Skin of body (tissue), 1 donor: ENCODE measurements at regions not wholly inside any gene's neighbourhood (a gene's known extent, or its start where the extent isn't known, plus 50 kb on each side); places are given as distances from the start of the nearest gene placed in this dataset.

Source experiments
- DNase-seq: peaks from one replicate; lab custom pipeline; 2025; lab: John Stamatoyannopoulos, UW

DNA sequence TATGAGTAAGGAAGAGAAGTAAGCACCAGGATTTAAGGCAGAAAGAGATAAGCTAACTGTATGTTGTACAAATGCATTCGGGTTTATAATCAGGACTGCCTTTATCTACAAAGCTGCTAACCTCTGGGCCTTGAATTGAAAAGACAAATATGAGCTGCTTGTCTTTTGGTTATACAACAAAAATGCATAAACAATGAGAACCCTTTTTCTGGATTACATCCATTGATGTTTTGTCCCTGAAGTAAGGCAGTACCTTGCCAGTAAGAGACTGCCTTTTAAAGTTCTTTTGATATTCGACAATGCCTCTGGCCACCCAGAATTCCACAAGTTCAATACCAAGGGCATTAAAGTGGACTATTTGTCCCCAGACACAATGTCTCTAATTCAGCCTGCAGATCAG is 280.7 kb downstream of the ZNF621 start:
- DNase-seq, result no peak

- no peak for DNase-seq
Measured at GRCh38 chr3:40810813-40811212, 286.1 kb downstream of the ZNF621 start.

DNA sequence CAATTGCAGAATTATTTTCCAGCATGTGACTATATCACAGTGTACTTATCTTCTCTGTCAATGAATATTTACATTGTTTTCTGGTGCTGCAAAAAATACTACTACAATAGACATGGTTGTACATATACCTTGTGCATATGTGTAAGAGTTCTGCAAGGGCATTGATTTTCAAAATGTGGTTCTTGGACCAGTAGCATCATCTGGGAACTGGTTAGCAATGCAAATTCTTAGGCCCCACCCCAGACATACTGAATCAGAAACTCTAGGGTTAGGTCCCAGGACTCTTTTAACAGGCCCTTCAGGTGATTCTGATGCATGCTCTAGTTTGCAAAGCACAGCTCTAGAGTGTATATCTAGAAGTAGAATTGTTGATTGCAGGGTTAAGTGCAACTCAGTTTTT is 292.3 kb downstream of the ZNF621 start:
- DNase-seq, result no peak

DNA sequence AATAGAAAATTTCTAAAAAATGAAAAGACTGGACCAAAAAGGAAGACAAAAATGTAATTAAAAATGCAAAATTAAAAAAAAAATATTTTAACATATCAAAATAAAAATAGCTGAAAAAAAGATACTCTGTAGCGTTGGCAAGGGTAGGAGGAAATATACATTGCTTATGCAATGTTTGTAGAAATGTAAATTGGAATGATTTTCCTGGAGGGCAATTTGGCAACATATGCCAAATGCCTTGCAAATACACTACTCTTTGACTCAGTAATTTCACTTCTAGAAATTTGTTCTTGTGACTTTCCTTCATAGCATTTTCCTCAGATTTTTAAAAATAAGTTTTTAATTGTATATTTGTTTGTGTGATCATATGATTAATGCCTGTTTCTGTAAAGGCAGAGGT is 296.6 kb downstream of the ZNF621 start:
- no peak for DNase-seq

DNA sequence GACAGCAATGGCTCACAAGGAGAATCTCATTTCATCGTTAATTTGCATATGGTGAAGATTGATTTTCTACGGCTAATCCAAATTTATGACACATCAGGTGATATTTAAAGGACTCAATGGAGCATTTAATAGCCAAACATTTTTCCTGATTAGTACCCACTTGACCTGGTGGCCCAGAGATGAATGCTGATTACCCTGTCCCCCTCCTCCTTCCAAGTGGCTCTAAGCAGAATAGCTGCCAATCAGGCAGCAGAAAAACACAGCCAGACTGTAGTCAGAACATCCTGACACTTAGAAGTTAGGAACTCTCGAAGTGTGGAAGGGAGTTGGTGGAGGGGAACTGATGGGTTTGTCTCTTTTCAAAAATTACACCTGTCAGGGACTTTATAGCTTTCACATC is 302.5 kb downstream of the ZNF621 start:
- DNase-seq, result no peak

DNA sequence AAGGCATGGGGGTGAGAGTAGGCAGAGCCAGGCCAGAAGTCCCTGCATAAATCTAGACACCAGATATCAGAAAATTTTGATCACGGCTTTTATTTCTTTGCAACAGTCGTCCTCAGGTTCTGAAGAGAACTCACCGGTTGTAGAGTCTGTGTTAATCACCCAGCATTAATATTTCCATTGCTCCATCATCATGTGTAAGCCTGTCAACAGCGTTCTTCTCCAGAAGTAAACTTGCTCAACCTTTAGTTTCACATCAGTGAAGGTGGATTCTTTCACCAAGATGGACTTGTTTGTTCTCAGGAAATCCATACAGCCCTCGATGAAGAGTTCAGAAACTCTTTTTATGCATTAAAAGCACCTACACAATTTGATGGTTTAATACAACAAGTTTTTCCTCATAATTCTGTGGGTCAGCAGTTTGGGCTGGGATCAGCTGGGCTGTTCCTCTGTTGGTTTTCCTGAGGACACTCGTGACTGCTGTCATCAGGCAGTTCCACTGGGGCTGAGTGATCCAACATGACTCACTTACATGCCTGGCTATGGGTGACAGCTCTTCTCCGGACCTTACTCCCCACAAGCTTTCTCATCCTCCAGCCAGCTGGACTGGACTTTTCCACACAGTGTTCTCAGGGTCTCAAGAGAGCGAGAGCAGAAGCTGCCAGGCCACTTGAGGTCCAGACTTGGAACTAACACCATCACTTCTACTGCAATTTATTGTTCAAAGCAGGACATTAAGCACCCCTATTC is 303.4 kb downstream of the ZNF621 start:
- no peak for DNase-seq

DNA sequence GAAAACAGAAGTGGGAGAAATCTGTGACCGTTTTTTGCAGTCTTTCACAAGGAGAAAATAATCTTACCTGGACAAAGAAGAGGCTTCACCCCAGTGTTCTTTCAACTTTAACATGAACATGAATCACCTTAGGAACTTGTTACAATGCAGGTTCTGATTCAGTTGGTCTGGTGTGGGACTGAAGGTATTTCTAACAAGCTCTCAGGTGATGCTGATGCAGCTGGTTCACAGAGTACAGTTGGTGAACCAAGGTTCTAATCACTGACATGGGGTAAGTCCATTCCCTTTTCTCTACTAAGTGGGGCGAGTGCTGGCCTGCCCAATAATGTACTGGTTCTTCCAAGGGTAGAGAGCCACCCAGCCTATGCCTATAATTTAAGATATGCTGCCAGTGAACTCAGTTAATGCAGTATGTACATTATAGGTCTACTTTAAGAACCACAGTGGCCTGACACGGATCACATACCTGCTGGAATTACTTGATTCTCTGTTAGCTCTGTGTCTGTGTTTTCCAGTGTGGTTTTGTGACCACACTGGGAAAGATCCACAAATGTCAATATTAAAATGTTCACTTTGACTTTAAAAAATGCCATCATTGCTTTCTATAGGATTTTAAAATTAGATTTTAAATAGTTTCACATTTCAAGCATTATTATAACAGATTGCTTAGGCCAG is 304.1 kb downstream of the ZNF621 start:
- DNase-seq, result no peak

DNA sequence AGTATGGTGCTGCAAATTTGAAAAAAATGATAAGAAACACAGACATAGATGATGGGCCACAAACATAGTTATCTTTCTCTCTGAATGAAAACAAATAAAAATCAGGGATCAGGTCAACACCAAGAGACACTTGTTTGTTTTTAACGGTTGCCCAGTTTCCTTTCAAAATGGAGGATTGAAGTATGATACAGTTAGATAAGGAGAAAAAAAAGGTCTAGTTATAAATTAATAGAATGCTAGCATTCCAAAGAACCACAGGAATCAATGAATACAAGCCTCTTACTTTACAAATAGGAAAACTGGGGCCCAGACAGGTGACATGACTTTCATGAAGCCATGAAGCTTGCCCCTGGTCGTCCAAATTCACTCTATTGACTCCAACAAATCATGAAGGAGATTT is 305.1 kb downstream of the ZNF621 start:
- no peak for DNase-seq

GRCh38 chr3:40837300-40837699 is 312.5 kb downstream of the ZNF621 start:
- DNase-seq, result no peak

DNA sequence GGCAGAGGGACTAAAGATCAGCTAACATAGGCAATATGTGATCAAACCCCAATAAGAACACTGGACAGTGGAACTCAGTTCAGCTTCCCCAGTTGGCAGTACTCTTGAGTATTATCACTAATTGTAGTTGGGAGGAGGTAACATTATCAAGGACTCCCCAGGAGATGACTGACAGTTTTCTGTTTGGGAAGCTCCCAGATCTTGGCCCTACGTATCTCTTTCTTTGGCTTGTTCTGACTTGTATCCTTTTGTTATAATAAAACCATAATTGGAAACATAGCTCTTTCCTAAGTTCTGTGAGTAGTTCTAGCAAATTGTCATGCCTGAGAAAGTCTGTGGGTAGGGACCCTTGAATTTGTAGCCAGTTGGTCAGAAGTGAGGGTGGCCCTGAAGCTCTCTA is 316.4 kb downstream of the ZNF621 start:
- no peak for DNase-seq

GRCh38 chr3:40841570-40842109 is 316.9 kb downstream of the ZNF621 start:
- DNase-seq, result no peak

DNA sequence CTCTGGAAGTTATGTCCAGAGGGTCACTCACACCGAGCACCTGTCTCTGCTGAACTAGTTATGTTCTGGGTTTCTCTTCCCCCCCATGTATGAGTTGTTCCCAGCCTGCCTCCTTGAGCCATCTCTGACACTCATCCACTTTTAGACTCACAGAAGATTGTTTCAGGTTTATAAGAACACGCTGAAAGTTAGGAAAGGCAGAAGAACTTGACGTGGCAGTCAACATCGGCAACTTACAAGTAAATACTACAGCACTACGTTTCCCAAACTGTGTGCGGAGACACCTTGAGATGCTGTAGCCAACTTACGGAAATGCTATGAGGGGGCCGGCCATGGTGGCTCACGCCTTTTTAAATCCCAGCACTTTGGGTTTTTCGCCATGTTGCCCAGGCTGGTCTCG is 318.0 kb downstream of the ZNF621 start:
- no peak for DNase-seq

- no peak for DNase-seq
Measured at GRCh38 chr3:40843208-40843624, 318.5 kb downstream of the ZNF621 start.

DNA sequence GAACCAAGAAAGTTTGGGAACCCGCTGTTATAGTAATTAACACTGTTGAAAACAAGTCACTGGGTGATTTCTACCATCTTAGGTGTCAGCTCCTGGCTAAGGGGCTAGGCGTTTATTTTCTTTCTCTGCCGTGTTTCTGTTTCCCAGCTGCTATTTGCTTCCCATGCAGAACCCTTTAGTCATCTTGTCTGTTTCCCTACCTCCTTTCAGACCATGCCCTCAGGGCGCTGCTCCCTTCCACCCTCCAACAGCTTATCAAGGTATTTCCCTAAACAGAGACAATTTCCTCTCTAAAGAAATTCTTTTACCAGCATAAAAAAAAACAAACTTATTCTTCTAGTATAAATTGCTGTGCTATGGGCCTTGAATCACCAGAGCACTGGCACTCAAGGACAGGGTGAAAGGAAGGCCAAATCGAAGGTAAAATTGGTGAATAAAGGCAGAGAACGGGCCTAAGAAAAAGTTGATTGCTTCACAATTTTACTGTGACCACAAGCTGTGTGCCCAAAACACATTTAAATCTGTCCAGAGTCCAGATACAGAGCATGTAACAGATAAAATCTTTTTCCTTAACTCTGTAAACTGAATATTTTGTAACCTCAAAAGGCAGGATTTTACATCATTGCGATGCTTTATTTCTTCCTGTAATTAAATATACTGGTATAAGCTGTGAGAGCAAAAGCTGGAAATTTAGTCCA is 319.2 kb downstream of the ZNF621 start:
- no peak for DNase-seq

- no peak for DNase-seq
Measured at GRCh38 chr3:40844896-40845295, 320.1 kb downstream of the ZNF621 start.

DNA sequence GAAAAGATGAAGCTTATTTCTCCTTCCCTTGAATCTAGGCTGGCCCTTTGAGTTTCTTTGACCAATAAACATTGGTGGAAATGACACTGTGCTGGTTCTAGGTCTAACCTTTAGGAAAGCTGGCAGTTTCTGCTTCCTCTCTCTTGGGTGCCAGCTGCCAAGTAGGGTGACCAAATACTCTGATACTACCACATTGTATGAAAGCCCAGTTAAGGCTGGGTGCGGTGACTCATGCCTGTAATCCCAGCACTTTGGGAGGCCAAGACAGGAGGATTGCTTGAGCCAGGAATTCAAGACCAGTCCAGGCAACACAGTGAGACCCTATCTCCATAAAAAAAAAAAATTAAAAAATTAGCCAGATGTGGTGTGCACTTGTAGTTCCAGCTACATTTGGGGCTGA is 320.7 kb downstream of the ZNF621 start:
- no peak for DNase-seq

GRCh38 chr3:40845916-40846315 is 321.2 kb downstream of the ZNF621 start:
- no peak for DNase-seq

DNA sequence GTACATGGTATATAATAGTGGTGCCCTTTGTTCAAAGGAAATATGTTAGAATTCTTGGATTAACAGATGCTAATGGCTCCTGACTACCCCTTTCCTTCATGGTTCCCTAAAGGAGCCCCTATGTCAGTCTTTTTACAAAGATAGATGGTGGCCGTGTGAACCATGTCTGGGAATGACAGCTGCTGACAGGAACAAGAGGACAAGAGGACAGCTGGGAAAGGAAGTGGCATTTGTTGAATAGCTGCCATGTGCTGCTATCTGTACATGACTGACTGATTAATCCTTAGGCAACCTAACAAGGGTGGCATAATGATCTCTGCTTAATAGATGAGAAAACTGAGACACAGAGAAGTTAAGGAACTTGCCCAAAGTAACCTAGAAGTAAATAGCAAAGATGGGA is 321.7 kb downstream of the ZNF621 start:
- no peak for DNase-seq

GRCh38 chr3:40847551-40847992 is 322.8 kb downstream of the ZNF621 start:
- no peak for DNase-seq

GRCh38 chr3:40848421-40848820 is 323.7 kb downstream of the ZNF621 start:
- no peak for DNase-seq

GRCh38 chr3:40850861-40851260 is 326.1 kb downstream of the ZNF621 start:
- DNase-seq, result no peak

DNA sequence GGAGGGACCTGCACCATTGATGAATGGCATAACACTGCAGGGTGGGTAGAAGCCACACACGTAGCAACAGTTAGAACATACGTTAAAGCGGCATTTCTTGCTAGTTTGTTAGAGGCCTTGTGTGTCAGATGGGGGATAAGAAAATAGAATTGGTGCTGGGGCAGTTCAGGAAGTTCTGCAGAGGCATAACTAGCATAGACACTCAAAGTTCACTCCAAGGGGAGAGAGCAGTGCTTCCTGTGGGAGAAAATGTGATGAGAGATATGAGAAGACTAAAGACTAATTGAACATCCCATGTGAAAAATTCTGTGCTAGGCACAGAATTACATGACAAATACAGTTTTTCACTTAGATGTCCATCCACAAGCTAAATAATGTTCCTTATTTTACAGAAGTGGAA is 327.1 kb downstream of the ZNF621 start:
- DNase-seq, result no peak
